ENCODE measurements at regions not wholly inside any gene's neighbourhood (a gene's known extent, or its start where the extent isn't known, plus 50 kb on each side); places are given as distances from the start of the nearest gene placed in this dataset.
A peak's percentile ranks its signal among the peaks of the same experiment; 100 is the strongest.

- DNase-seq (ENCODE audit: low spot score) = no peak
Observed at GRCh38 chr11:113553915-113554314, 78.7 kb upstream of the DRD2 start.

- no peak for DNase-seq (ENCODE audit: low spot score)
Observed at GRCh38 chr11:113553235-113553634, 78.0 kb upstream of the DRD2 start.

GRCh38 chr11:113552271-113552670 lies 77.1 kb upstream of the DRD2 start:
- DNase-seq (ENCODE audit: low spot score) = no peak

- DNase-seq (ENCODE audit: low spot score) = no peak
Observed at GRCh38 chr11:113551645-113552044, 76.4 kb upstream of the DRD2 start.

- DNase-seq (ENCODE audit: low spot score) = no peak
Observed at GRCh38 chr11:113549611-113550578, 74.7 kb upstream of the DRD2 start.

GRCh38 chr11:113549061-113549460 lies 73.9 kb upstream of the DRD2 start:
- DNase-seq (ENCODE audit: low spot score) = no peak

- no peak for DNase-seq (ENCODE audit: low spot score)
Observed at GRCh38 chr11:113547739-113548138, 72.5 kb upstream of the DRD2 start.

GRCh38 chr11:113546757-113547507 lies 71.7 kb upstream of the DRD2 start:
- no peak for DNase-seq (ENCODE audit: low spot score)

- no peak for DNase-seq (ENCODE audit: low spot score)
Observed at GRCh38 chr11:113542420-113542819, 67.2 kb upstream of the DRD2 start.

GRCh38 chr11:113540416-113541330 lies 65.5 kb upstream of the DRD2 start:
- DNase-seq (ENCODE audit: low spot score) = no peak

- no peak for DNase-seq (ENCODE audit: low spot score)
Observed at GRCh38 chr11:113538451-113539412, 63.5 kb upstream of the DRD2 start.

- no peak for DNase-seq (ENCODE audit: low spot score)
Observed at GRCh38 chr11:113534625-113535024, 59.4 kb upstream of the DRD2 start.

- no peak for DNase-seq (ENCODE audit: low spot score)
Observed at GRCh38 chr11:113533425-113533698, 58.2 kb upstream of the DRD2 start.

- peak; percentile 34 for DNase-seq (ENCODE audit: low spot score)
Observed at GRCh38 chr11:113532697-113533424, 57.7 kb upstream of the DRD2 start.

GRCh38 chr11:113531575-113532451 lies 56.6 kb upstream of the DRD2 start:
- DNase-seq (ENCODE audit: low spot score) = no peak

GRCh38 chr11:113531083-113531482 lies 55.9 kb upstream of the DRD2 start:
- DNase-seq (ENCODE audit: low spot score) = no peak

GRCh38 chr11:113529606-113530005 lies 54.4 kb upstream of the DRD2 start:
- no peak for DNase-seq (ENCODE audit: low spot score)

- no peak for DNase-seq (ENCODE audit: low spot score)
Observed at GRCh38 chr11:113528982-113529381, 53.8 kb upstream of the DRD2 start.

- DNase-seq (ENCODE audit: low spot score) = no peak
Observed at GRCh38 chr11:113526521-113526920, 51.3 kb upstream of the DRD2 start.

Measured in CD4-positive, alpha-beta T cell treated with Interleukin-15 for 4 hours (primary cell).